Mucosa of descending colon (tissue), 3 donors: ENCODE measurements at regions not wholly inside any gene's neighbourhood (a gene's known extent, or its start where the extent isn't known, plus 50 kb on each side); places are given as distances from the start of the nearest gene placed in this dataset.

Experiments
- ATAC-seq: fragments of 200-7000 bp; cut with Tn5 transposase; one replicate; pipeline ENCODE4 v1.9.1; 2020; ENCODE audit warnings: mild to moderate bottlenecking, moderate library complexity
- DNase-seq, 3 donors: peaks; one replicate each; pipeline ENCODE4 v3.0.0-alpha.2; 2020
- H3K36me3 ChIP-seq: fragments of 200-600 bp; one replicate; pipeline ENCODE4 v1.8.0; 2021; ENCODE audit warnings: low read depth, mild to moderate bottlenecking
- H3K4me1 ChIP-seq: fragments of 200-600 bp; one replicate; pipeline ENCODE4 v1.8.0; 2021; ENCODE audit warnings: low read depth, mild to moderate bottlenecking
- H3K4me3 ChIP-seq: fragments of 200-600 bp; one replicate; pipeline ENCODE4 v1.8.0; 2021; ENCODE audit warnings: mild to moderate bottlenecking
- H3K9me3 ChIP-seq: fragments of 200-600 bp; one replicate; pipeline ENCODE4 v1.8.0; 2021; ENCODE audit warnings: mild to moderate bottlenecking
- CTCF ChIP-seq: fragments of 200-600 bp; IDR thresholded peaks from one replicate; pipeline ENCODE4 v1.8.0; 2022; ENCODE audit warnings: antibody characterized with exemption, mild to moderate bottlenecking
- intact Hi-C, 2 donors: fragments of 100-400 bp; cut with DNase I in 1 of 2; cut with micrococcal nuclease in 1 of 2; formaldehyde crosslinking; loops; one replicate each; pipeline versions ENCODE4 v1.11.0 to v1.11.1; 2022; cut with DNase I, micrococcal nuclease
- donor health status: DM: no; HTN: no; CAD: no; lungs with moderate emphysema.
- donor health status: DM: no; HTN: no; CAD: no.
- donor health status: DM: no; HTN: yes; CAD: no.

DNA sequence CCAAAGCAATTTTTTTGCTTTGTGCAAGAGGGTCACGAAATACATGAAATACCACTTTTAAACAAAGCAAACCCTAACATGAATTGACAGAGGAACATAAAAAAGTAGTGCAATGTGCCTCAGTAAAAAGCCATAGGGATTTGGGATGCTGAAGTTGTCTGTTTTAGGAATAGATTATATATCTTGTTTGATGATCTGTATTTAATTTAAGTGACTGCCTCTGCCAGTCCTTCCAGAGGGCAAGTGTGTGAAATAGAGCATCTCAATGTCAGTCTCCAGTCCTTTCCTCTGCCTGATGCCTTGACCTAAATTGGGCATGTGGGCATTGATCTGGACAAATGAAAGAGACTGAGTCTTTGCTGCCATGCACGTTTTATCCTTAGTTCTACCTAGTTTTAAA lies 222.8 kb downstream of the PTPRC start:
- Histone ChIP-seq H3K36me3 (no peaks in the 10 kb centered on the region), H3K4me3 (no peak overlapping the region), H3K4me1 (no peaks in the 10 kb centered on the region), H3K9me3 (no peaks in the 10 kb centered on the region)
- intact Hi-C loops, result no loop called here
- DNase-seq (no peak), ATAC-seq (no peak)
- TF ChIP-seq CTCF, result no peak

- no peak for TF ChIP-seq CTCF
- Histone ChIP-seq H3K4me3 (no peak overlapping the region), H3K36me3 (no peaks in the 10 kb centered on the region), H3K4me1 (no peaks in the 10 kb centered on the region), H3K9me3 (no peaks in the 10 kb centered on the region)
- no peak for ATAC-seq
- intact Hi-C loops, result no loop called here
- DNase-seq, result no peak
Observed at GRCh38 chr1:198864695-198865094, 225.9 kb downstream of the PTPRC start.

- DNase-seq (no peak), ATAC-seq (no peak)
- H3K9me3 ChIP-seq, result no peaks in the 10 kb centered on the region
- no peak for TF ChIP-seq CTCF
- intact Hi-C loops, result no loop called here
- no peaks in the 10 kb centered on the region for H3K36me3 ChIP-seq
- H3K4me3 ChIP-seq, result no peak overlapping the region
- H3K4me1 ChIP-seq, result no peaks in the 10 kb centered on the region
Observed at GRCh38 chr1:198865319-198865718, 226.5 kb downstream of the PTPRC start.

- DNase-seq (no peak), ATAC-seq (no peak)
- Histone ChIP-seq H3K4me1 (no peaks in the 10 kb centered on the region), H3K4me3 (no peak overlapping the region), H3K36me3 (no peaks in the 10 kb centered on the region), H3K9me3 (no peaks in the 10 kb centered on the region)
- no peak for TF ChIP-seq CTCF
- intact Hi-C loops, result no loop called here
Observed at GRCh38 chr1:198867182-198867581, 228.3 kb downstream of the PTPRC start.

DNA sequence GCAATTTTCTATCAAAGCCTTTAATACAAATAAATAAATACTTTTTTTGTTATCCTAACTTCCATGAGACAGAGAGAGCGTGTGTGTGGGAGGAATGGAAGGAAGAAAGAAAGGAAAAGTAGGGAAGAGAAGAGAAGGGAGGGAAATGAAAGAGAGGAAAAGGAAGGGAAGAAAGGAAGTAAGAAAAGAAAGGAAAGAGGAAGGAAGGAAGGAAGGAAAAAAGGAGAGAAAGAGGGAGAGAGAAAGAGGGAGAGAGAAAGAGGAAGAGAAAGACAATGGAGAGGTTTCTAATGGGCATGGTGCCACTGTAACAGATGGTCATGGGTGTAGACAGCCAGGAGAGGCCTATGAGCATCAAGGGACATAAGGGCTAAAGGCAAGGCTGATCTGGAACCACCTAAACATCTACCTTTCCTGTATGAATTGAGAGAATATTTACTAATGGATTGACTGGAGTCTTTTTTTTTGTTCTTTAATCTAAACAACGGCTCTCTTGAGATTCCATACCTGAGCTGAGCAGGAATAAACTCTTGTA lies 234.9 kb downstream of the PTPRC start:
- ATAC-seq (no peak), DNase-seq (no peak)
- no peaks in the 10 kb centered on the region for H3K36me3 ChIP-seq
- no peaks in the 10 kb centered on the region for H3K4me1 ChIP-seq
- H3K4me3 ChIP-seq, result no peak overlapping the region
- no peak for TF ChIP-seq CTCF
- H3K9me3 ChIP-seq, result no peaks in the 10 kb centered on the region
- intact Hi-C loops, result no loop called here

DNA sequence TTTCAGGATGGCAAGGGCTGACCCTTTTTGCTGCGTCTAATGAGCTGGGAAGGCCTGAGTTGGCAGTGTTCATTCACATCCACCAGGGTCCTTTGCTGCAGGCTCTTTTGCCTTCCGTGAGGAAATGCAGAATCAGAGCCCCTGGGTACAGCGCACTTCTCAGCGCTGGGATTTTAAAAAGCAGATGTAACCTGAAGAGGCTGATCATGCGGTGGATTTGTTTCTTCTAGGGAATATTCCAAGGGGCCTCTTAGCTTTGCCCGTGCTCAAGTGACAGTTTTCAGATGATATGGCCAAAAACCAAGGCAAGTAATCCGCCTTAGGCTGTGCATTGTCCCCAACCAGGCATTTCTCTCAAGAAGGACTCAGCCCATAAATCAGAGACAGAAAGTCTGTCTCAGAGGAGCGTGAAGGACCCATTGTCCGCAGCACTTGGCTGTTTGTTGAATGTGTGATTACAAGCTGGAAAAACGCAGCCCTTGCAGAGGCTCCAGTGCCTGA lies 237.6 kb downstream of the PTPRC start:
- H3K4me1 ChIP-seq, result no peaks in the 10 kb centered on the region
- no peak for DNase-seq
- no peak for TF ChIP-seq CTCF
- H3K36me3 ChIP-seq, result no peaks in the 10 kb centered on the region
- H3K9me3 ChIP-seq, result no peaks in the 10 kb centered on the region
- intact Hi-C loops, result no loop called here
- ATAC-seq, result no peak
- H3K4me3 ChIP-seq, result no peak overlapping the region
